ENCODE measurements at regions not wholly inside any gene's neighbourhood (a gene's known extent, or its start where the extent isn't known, plus 50 kb on each side); places are given as distances from the start of the nearest gene placed in this dataset.

DNA sequence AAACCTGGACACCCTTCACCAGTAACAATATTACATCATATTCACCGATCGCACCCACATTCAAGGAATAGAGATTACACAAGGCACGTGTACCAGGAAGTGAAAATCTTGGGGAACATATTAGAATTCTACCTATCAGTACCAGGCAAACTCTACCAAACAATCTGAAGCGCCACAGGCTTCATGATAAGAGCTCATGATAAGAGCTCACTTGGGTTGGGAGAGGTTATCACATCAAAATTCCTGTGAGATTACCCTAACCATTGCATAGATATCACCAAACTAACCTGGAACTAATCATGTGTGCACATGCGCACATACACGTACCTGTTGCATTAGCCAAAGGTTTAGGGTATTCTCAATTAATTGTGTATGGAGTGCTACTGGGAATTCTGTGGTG, 1861.3 kb downstream of the PCDH9 start:
- Histone ChIP-seq H3K4me1 (ENCODE audit: insufficient read depth) (no peaks in the 10 kb centered on the region), H3K27me3 (ENCODE audit: insufficient read depth) (no peaks in the 10 kb centered on the region), H3K27ac (ENCODE audit: low read depth) (no peak overlapping the region), H3F3A (replicated peaks; ENCODE audit: low read depth) (no peaks in the 10 kb centered on the region), H4K20me1 (replicated peaks; ENCODE audit: insufficient read depth) (no peaks in the 10 kb centered on the region), H3K79me2 (replicated peaks; ENCODE audit: insufficient read depth) (no peaks in the 10 kb centered on the region), H3K9me2 (ENCODE audit: insufficient read depth) (no peaks in the 10 kb centered on the region), H2AFZ (no peak overlapping the region), H3K4me3 (no peak overlapping the region), H3K4me2 (no peak overlapping the region), H3K36me3 (ENCODE audit: insufficient read depth) (no peaks in the 10 kb centered on the region)
- no peak for TF ChIP-seq ZNF331 (CRISPR knock-in tag; IDR thresholded peaks at IDR 0.05; ENCODE audit: low read depth)
- TF ChIP-seq, protein P1, sequence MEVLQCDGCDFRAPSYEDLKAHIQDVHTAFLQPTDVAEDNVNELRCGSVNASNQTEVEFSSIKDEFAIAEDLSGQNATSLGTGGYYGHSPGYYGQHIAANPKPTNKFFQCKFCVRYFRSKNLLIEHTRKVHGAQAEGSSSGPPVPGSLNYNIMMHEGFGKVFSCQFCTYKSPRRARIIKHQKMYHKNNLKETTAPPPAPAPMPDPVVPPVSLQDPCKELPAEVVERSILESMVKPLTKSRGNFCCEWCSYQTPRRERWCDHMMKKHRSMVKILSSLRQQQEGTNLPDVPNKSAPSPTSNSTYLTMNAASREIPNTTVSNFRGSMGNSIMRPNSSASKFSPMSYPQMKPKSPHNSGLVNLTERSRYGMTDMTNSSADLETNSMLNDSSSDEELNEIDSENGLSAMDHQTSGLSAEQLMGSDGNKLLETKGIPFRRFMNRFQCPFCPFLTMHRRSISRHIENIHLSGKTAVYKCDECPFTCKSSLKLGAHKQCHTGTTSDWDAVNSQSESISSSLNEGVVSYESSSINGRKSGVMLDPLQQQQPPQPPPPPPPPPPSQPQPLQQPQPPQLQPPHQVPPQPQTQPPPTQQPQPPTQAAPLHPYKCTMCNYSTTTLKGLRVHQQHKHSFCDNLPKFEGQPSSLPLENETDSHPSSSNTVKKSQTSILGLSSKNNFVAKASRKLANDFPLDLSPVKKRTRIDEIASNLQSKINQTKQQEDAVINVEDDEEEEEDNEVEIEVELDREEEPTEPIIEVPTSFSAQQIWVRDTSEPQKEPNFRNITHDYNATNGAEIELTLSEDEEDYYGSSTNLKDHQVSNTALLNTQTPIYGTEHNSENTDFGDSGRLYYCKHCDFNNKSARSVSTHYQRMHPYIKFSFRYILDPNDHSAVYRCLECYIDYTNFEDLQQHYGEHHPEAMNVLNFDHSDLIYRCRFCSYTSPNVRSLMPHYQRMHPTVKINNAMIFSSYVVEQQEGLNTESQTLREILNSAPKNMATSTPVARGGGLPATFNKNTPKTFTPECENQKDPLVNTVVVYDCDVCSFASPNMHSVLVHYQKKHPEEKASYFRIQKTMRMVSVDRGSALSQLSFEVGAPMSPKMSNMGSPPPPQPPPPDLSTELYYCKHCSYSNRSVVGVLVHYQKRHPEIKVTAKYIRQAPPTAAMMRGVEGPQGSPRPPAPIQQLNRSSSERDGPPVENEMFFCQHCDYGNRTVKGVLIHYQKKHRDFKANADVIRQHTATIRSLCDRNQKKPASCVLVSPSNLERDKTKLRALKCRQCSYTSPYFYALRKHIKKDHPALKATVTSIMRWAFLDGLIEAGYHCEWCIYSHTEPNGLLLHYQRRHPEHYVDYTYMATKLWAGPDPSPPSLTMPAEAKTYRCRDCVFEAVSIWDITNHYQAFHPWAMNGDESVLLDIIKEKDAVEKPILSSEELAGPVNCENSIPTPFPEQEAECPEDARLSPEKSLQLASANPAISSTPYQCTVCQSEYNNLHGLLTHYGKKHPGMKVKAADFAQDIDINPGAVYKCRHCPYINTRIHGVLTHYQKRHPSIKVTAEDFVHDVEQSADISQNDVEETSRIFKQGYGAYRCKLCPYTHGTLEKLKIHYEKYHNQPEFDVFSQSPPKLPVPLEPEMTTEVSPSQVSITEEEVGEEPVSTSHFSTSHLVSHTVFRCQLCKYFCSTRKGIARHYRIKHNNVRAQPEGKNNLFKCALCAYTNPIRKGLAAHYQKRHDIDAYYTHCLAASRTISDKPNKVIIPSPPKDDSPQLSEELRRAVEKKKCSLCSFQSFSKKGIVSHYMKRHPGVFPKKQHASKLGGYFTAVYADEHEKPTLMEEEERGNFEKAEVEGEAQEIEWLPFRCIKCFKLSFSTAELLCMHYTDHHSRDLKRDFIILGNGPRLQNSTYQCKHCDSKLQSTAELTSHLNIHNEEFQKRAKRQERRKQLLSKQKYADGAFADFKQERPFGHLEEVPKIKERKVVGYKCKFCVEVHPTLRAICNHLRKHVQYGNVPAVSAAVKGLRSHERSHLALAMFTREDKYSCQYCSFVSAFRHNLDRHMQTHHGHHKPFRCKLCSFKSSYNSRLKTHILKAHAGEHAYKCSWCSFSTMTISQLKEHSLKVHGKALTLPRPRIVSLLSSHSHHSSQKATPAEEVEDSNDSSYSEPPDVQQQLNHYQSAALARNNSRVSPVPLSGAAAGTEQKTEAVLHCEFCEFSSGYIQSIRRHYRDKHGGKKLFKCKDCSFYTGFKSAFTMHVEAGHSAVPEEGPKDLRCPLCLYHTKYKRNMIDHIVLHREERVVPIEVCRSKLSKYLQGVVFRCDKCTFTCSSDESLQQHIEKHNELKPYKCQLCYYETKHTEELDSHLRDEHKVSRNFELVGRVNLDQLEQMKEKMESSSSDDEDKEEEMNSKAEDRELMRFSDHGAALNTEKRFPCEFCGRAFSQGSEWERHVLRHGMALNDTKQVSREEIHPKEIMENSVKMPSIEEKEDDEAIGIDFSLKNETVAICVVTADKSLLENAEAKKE (CRISPR knock-in tag; IDR thresholded peaks at IDR 0.05), result no peak
- TF ChIP-seq STAT1 (IDR thresholded peaks at IDR 0.05; ENCODE audit: unreplicated experiment), result no peak
- TF ChIP-seq JUNB (IDR thresholded peaks at IDR 0.05; ENCODE audit: unreplicated experiment), result no peak
- TF ChIP-seq POLR2AphosphoS5 (IDR thresholded peaks at IDR 0.05; ENCODE audit: low read depth), result no peak
- no peak for TF ChIP-seq EZH2 (IDR thresholded peaks at IDR 0.05; ENCODE audit: low read depth, unreplicated experiment)
- no peak for TF ChIP-seq ZNF114 (CRISPR knock-in tag; IDR thresholded peaks at IDR 0.05)
- TF ChIP-seq, protein P2, sequence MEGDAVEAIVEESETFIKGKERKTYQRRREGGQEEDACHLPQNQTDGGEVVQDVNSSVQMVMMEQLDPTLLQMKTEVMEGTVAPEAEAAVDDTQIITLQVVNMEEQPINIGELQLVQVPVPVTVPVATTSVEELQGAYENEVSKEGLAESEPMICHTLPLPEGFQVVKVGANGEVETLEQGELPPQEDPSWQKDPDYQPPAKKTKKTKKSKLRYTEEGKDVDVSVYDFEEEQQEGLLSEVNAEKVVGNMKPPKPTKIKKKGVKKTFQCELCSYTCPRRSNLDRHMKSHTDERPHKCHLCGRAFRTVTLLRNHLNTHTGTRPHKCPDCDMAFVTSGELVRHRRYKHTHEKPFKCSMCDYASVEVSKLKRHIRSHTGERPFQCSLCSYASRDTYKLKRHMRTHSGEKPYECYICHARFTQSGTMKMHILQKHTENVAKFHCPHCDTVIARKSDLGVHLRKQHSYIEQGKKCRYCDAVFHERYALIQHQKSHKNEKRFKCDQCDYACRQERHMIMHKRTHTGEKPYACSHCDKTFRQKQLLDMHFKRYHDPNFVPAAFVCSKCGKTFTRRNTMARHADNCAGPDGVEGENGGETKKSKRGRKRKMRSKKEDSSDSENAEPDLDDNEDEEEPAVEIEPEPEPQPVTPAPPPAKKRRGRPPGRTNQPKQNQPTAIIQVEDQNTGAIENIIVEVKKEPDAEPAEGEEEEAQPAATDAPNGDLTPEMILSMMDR (conservative IDR thresholded peaks at IDR 0.05; ENCODE audit: low read depth in 2 of 2), result no peak
- TF ChIP-seq EZH2phosphoT487 (IDR thresholded peaks at IDR 0.05; ENCODE audit: unreplicated experiment), result no peak
- no peak for TF ChIP-seq NANOG (IDR thresholded peaks at IDR 0.05; ENCODE audit: borderline replicate concordance)
- TF ChIP-seq CREB1 (CRISPR knock-in tag; IDR thresholded peaks at IDR 0.05; ENCODE audit: low read depth), result no peak
- Mint-ChIP-seq H3K36me3 (ENCODE audit: low read depth) (no peaks in the 10 kb centered on the region), H3K27ac (no peak overlapping the region), H3K4me1 (no peaks in the 10 kb centered on the region), H3K9me3 (no peaks in the 10 kb centered on the region), H3K27me3 (ENCODE audit: insufficient read depth, low read depth, poor library complexity) (peaks cover 2% of the 10 kb centered on the region), H3K4me3 (no peak overlapping the region)
- DNase-seq (ENCODE audit: low spot score) (no peak), ATAC-seq (no peak)

All from GM23338 (cell line).